GM18507 (cell line): ENCODE measurements at regions not wholly inside any gene's neighbourhood (a gene's known extent, or its start where the extent isn't known, plus 50 kb on each side); places are given as distances from the start of the nearest gene placed in this dataset.
"Not testable (repeated sequence)": the region's sequence is repeated elsewhere in the genome, so short reads cannot be mapped to it uniquely, and the experiment has no call there.

Experiments
- DNase-seq: peaks from one replicate; pipeline ENCODE4 v3.0.0; 2011; ENCODE audit warnings: low read depth; ENCODE audit not compliant: insufficient read length; ENCODE audit errors: extremely low spot score
- FAIRE-seq: peaks from 2 replicates; lab custom pipeline; 2011; peaks lifted over from hg19 to GRCh38; lab: Jason Lieb, UNC

- FAIRE-seq (no peak), DNase-seq (no peak)
Measured at GRCh38 chr4:11813951-11814446, 385.3 kb upstream of the HS3ST1 start.

GRCh38 chr4:11811521-11811920 lies 382.8 kb upstream of the HS3ST1 start:
- FAIRE-seq, DNase-seq: not testable (repeated sequence)

GRCh38 chr4:11805842-11806241 lies 377.1 kb upstream of the HS3ST1 start:
- DNase-seq = no peak
- no peak for FAIRE-seq

- FAIRE-seq (no peak), DNase-seq (no peak)
Measured at GRCh38 chr4:11801466-11802446, 373.1 kb upstream of the HS3ST1 start.

- DNase-seq = no peak
- no peak for FAIRE-seq
Measured at GRCh38 chr4:11799196-11799595, 370.5 kb upstream of the HS3ST1 start.

- no peak for DNase-seq
- FAIRE-seq = no peak
Measured at GRCh38 chr4:11791797-11792196, 363.1 kb upstream of the HS3ST1 start.

GRCh38 chr4:11790230-11790629 lies 361.5 kb upstream of the HS3ST1 start:
- no peak for DNase-seq
- no peak for FAIRE-seq

- FAIRE-seq = no peak
- DNase-seq = no peak
Measured at GRCh38 chr4:11783588-11783987, 354.9 kb upstream of the HS3ST1 start.

- no peak for FAIRE-seq
- DNase-seq = no peak
Measured at GRCh38 chr4:11782859-11783258, 354.2 kb upstream of the HS3ST1 start.

- FAIRE-seq = no peak
- DNase-seq = no peak
Measured at GRCh38 chr4:11777447-11777846, 348.8 kb upstream of the HS3ST1 start.

- DNase-seq (no peak), FAIRE-seq (no peak)
Measured at GRCh38 chr4:11774346-11774745, 345.7 kb upstream of the HS3ST1 start.

GRCh38 chr4:11773798-11774197 lies 345.1 kb upstream of the HS3ST1 start:
- DNase-seq = no peak
- FAIRE-seq = no peak

- no peak for FAIRE-seq
Measured at GRCh38 chr4:11769434-11769833, 340.7 kb upstream of the HS3ST1 start.

GRCh38 chr4:11768251-11768972 lies 339.7 kb upstream of the HS3ST1 start:
- FAIRE-seq = no peak
- no peak for DNase-seq

More at GRCh38 chr4:11769434-11769833, 340.7 kb upstream of the HS3ST1 start:
- no peak for DNase-seq

- FAIRE-seq (peak; percentile 46), DNase-seq (no peak)
Measured at GRCh38 chr4:11765849-11766453, 337.3 kb upstream of the HS3ST1 start.

GRCh38 chr4:11748164-11748872 lies 319.6 kb upstream of the HS3ST1 start:
- no peak for DNase-seq
- no peak for FAIRE-seq

- FAIRE-seq = no peak
- no peak for DNase-seq
Measured at GRCh38 chr4:11746734-11747133, 318.0 kb upstream of the HS3ST1 start.

- no peak for FAIRE-seq
- DNase-seq = no peak
Measured at GRCh38 chr4:11743976-11744375, 315.3 kb upstream of the HS3ST1 start.

- DNase-seq = no peak
- no peak for FAIRE-seq
Measured at GRCh38 chr4:11743236-11743635, 314.5 kb upstream of the HS3ST1 start.
